ENCODE measurements at regions not wholly inside any gene's neighbourhood (a gene's known extent, or its start where the extent isn't known, plus 50 kb on each side); places are given as distances from the start of the nearest gene placed in this dataset.
"Not testable (repeated sequence)": the region's sequence is repeated elsewhere in the genome, so short reads cannot be mapped to it uniquely, and the experiment has no call there.

- Histone ChIP-seq H3K9me2 (ENCODE audit: insufficient read depth) (no peaks in the 10 kb centered on the region), H3K4me2 (ENCODE audit: unreplicated experiment) (no peak overlapping the region), H3K36me3 (ENCODE audit: low read depth) (no peaks in the 10 kb centered on the region), H3K27ac (no peak overlapping the region), H3K27me3 (replicated peaks; ENCODE audit: insufficient read depth) (no peaks in the 10 kb centered on the region), H3K79me2 (ENCODE audit: insufficient read depth) (no peaks in the 10 kb centered on the region), H3K9ac (no peak overlapping the region), H2AFZ (no peak overlapping the region), H3K4me1 (ENCODE audit: insufficient read depth) (no peaks in the 10 kb centered on the region), H3F3A (ENCODE audit: insufficient read depth) (no peaks in the 10 kb centered on the region), H3K4me3 (no peak overlapping the region), H3K9me3 (ENCODE audit: low read depth) (no peaks in the 10 kb centered on the region), H4K20me1 (ENCODE audit: insufficient read depth) (no peaks in the 10 kb centered on the region)
- no peak for TF ChIP-seq EZH2 (IDR thresholded peaks at IDR 0.05; ENCODE audit: insufficient read depth, poor library complexity, severe bottlenecking)
- no peak for DNase-seq
- in situ Hi-C loops (cut with MboI) = no loop called here
- 23 to 24% methylated on average over 4 of the region's 4 CpGs for WGBS, 2 experiments (ENCODE audit: low coverage in 1 of 2, low lambda C conversion rate in 2 of 2, missing lambda C conversion rate in 2 of 2)
Observed at GRCh38 chr15:91356083-91356482, 256.0 kb downstream of the SV2B start.

GRCh38 chr15:91357011-91357410 lies 257.0 kb downstream of the SV2B start:
- H2AFZ ChIP-seq = no peak overlapping the region
- 37 to 41% methylated on average over 3 of the region's 3 CpGs for WGBS, 2 experiments (ENCODE audit: low coverage in 1 of 2, low lambda C conversion rate in 2 of 2, missing lambda C conversion rate in 2 of 2)

GRCh38 chr15:91357486-91357885 lies 257.4 kb downstream of the SV2B start:
- Histone ChIP-seq H3K36me3 (ENCODE audit: low read depth) (no peaks in the 10 kb centered on the region), H3K9me3 (ENCODE audit: low read depth) (no peaks in the 10 kb centered on the region)

More at GRCh38 chr15:91357011-91357410, 257.0 kb downstream of the SV2B start:
- TF ChIP-seq EZH2phosphoT487 (IDR thresholded peaks at IDR 0.05; ENCODE audit: insufficient read depth, low read depth) = no peak
- TF ChIP-seq EZH2 (IDR thresholded peaks at IDR 0.05; ENCODE audit: insufficient read depth, poor library complexity, severe bottlenecking) = no peak
- DNase-seq = no peak
- Histone ChIP-seq H3K79me2 (ENCODE audit: insufficient read depth) (no peaks in the 10 kb centered on the region), H3F3A (ENCODE audit: insufficient read depth) (no peaks in the 10 kb centered on the region), H4K20me1 (ENCODE audit: insufficient read depth) (no peaks in the 10 kb centered on the region), H3K4me1 (ENCODE audit: insufficient read depth) (no peaks in the 10 kb centered on the region), H3K27me3 (replicated peaks; ENCODE audit: insufficient read depth) (no peaks in the 10 kb centered on the region), H3K36me3 (ENCODE audit: low read depth) (no peaks in the 10 kb centered on the region), H3K9me3 (ENCODE audit: low read depth) (no peaks in the 10 kb centered on the region), H3K4me2 (ENCODE audit: unreplicated experiment) (no peak overlapping the region), H3K4me3 (no peak overlapping the region), H3K9ac (no peak overlapping the region), H3K27ac (no peak overlapping the region), H3K9me2 (ENCODE audit: insufficient read depth) (no peaks in the 10 kb centered on the region)
- in situ Hi-C loops (cut with MboI) = no loop called here

DNA sequence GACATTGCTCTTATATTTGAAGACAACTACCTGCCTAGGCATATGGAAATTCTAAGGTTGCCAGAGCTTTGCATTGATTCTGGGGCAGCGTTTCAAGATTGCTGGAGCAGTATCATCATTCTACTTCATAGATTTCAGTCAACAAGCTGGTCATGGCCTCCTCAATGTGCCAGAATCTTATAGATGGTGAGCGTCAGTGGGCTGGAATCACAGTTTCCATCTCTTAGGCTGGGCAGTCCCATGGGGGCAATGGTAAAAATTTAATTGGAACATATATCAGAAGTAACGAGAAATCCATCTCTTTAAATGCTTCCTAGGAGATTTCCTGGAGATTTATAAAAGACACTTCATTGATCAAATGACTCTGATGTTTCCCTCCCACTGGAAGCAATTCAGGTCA lies 258.3 kb downstream of the SV2B start:
- no peaks in the 10 kb centered on the region for H3K79me2 ChIP-seq (ENCODE audit: insufficient read depth)
- no peaks in the 10 kb centered on the region for H3K27me3 ChIP-seq (replicated peaks; ENCODE audit: insufficient read depth)
- no peaks in the 10 kb centered on the region for H3F3A ChIP-seq (ENCODE audit: insufficient read depth)
- H3K4me2 ChIP-seq (ENCODE audit: unreplicated experiment) = no peak overlapping the region
- no peaks in the 10 kb centered on the region for H3K4me1 ChIP-seq (ENCODE audit: insufficient read depth)
- no peaks in the 10 kb centered on the region for H3K36me3 ChIP-seq (ENCODE audit: low read depth)
- H3K9ac ChIP-seq = no peak overlapping the region
- no peaks in the 10 kb centered on the region for H3K9me2 ChIP-seq (ENCODE audit: insufficient read depth)
- in situ Hi-C loops (cut with MboI) = no loop called here
- no peak overlapping the region for H3K4me3 ChIP-seq
- no peak overlapping the region for H2AFZ ChIP-seq
- TF ChIP-seq EZH2 (IDR thresholded peaks at IDR 0.05; ENCODE audit: insufficient read depth, poor library complexity, severe bottlenecking) (no peak), EZH2phosphoT487 (IDR thresholded peaks at IDR 0.05; ENCODE audit: insufficient read depth, low read depth) (no peak)
- no peak for DNase-seq
- WGBS, 2 experiments (ENCODE audit: low coverage in 1 of 2, low lambda C conversion rate in 2 of 2, missing lambda C conversion rate in 2 of 2) = 20 to 27% methylated on average over 3 of the region's 3 CpGs
- no peak overlapping the region for H3K27ac ChIP-seq
- H3K9me3 ChIP-seq (ENCODE audit: low read depth) = no peaks in the 10 kb centered on the region
- H4K20me1 ChIP-seq (ENCODE audit: insufficient read depth) = no peaks in the 10 kb centered on the region

More at GRCh38 chr15:91357486-91357885, 257.4 kb downstream of the SV2B start:
- no peak for TF ChIP-seq EZH2phosphoT487 (IDR thresholded peaks at IDR 0.05; ENCODE audit: insufficient read depth, low read depth)
- no peak for TF ChIP-seq EZH2 (IDR thresholded peaks at IDR 0.05; ENCODE audit: insufficient read depth, poor library complexity, severe bottlenecking)
- Histone ChIP-seq H3K9ac (no peak overlapping the region), H3K27ac (no peak overlapping the region), H3F3A (ENCODE audit: insufficient read depth) (no peaks in the 10 kb centered on the region), H3K4me1 (ENCODE audit: insufficient read depth) (no peaks in the 10 kb centered on the region), H3K79me2 (ENCODE audit: insufficient read depth) (no peaks in the 10 kb centered on the region), H4K20me1 (ENCODE audit: insufficient read depth) (no peaks in the 10 kb centered on the region), H3K4me2 (ENCODE audit: unreplicated experiment) (no peak overlapping the region), H3K4me3 (no peak overlapping the region), H2AFZ (no peak overlapping the region), H3K9me2 (ENCODE audit: insufficient read depth) (no peaks in the 10 kb centered on the region), H3K27me3 (replicated peaks; ENCODE audit: insufficient read depth) (no peaks in the 10 kb centered on the region)
- DNase-seq = no peak
- in situ Hi-C loops (cut with MboI) = no loop called here
- 52 to 60% methylated on average over 10 of the region's 10 CpGs for WGBS, 2 experiments (ENCODE audit: low coverage in 1 of 2, low lambda C conversion rate in 2 of 2, missing lambda C conversion rate in 2 of 2)

DNA sequence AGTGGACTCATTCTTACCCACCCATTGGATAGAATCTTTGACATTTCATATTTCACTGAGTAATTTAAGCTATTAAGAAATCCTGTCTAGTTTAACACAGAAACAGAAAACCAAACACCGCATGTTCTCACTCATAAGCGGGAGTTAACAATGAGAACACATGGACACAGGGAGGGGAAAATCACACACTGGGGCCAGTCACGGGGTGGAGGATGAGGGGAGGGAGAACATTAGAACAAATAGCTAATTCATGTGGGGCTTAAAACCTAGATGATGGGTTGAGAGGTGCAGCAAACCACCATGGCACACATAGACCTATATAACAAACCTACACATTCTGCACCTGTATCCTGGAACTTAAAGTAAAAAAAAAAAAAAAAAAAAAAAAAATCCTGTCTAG lies 261.6 kb downstream of the SV2B start:
- DNase-seq; H2AFZ ChIP-seq; H4K20me1 ChIP-seq (ENCODE audit: insufficient read depth); H3K79me2 ChIP-seq (ENCODE audit: insufficient read depth); H3K4me1 ChIP-seq (ENCODE audit: insufficient read depth); H3K27me3 ChIP-seq (replicated peaks; ENCODE audit: insufficient read depth); H3K9me3 ChIP-seq (ENCODE audit: low read depth); H3K36me3 ChIP-seq (ENCODE audit: low read depth); H3K4me2 ChIP-seq (ENCODE audit: unreplicated experiment); H3K27ac ChIP-seq; H3K9me2 ChIP-seq (ENCODE audit: insufficient read depth); H3F3A ChIP-seq (ENCODE audit: insufficient read depth); in situ Hi-C loops (cut with MboI); H3K9ac ChIP-seq; H3K4me3 ChIP-seq: not testable (repeated sequence)
- 22 to 34% methylated on average over 3 of the region's 3 CpGs for WGBS, 2 experiments (ENCODE audit: low coverage in 1 of 2, low lambda C conversion rate in 2 of 2, missing lambda C conversion rate in 2 of 2)
